ENCODE measurements at regions not wholly inside any gene's neighbourhood (a gene's known extent, or its start where the extent isn't known, plus 50 kb on each side); places are given as distances from the start of the nearest gene placed in this dataset.

DNA sequence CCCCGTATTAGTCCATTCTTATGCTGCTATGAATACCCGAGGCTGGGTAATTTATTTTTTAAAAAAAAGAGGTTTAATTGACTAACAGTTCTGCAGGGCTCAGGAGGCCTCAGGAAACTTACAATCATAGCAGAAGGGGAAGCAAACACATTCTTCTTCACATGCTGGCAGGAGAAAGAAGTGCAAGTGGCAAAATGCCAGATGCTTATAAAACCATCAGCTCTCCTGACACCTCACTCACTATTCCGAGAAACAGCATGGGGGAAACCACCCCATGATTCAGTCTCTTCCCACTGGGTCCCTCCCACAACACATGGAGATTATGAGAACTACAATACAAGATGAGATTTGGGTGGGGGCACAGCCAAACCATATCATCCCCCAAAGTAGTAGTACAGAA, 2148.5 kb upstream of the PIK3C3 start:
- in situ Hi-C loops (cut with MboI; ENCODE audit: low sequenced_read_pairs) = no loop called here

DNA sequence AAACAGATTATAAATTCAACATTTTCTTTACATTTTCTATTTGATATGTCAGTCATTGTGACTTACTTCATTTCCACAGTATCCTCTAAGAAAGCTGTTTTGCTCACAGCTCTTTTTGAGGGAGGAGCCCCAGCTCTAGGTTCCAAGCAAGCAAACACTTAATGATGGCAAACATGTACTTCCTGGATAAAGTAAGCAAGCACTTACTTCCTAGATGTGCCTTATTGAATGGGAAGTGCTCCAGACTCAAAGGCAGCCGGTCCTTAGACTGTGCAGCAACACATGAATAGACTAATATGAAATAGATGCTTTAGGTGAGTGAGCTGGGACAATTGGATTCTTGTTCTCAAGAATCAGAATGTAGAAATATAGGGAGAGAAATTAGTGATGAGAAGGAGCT, 2149.8 kb upstream of the PIK3C3 start:
- in situ Hi-C loops (cut with MboI; ENCODE audit: low sequenced_read_pairs) = no loop called here

DNA sequence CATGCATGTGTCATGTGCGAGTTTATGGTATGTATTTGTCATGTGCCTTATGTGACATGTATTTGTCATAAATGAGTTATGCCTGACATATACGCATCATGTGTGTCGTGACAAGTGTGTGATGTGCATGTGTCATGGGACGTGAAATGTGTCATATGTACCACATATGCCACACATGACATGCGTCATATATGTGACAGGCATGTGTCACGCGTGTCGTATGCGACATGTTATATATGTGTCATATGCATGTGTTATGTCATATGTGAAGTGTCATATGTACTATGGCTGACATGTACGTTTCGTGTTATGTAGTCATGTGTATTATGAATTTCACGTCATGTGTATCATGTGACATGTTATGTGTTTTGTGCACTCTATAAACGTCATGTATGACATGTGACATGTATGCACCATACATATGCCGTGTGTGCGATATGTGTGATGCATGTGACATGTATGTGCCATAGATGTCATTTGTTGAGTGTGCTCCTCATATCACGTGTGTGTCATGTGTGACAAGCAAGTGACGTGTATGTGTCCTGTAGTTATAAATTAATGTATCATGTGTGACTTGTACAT, 2152.3 kb upstream of the PIK3C3 start:
- in situ Hi-C loops (cut with MboI; ENCODE audit: low sequenced_read_pairs) = no loop called here

DNA sequence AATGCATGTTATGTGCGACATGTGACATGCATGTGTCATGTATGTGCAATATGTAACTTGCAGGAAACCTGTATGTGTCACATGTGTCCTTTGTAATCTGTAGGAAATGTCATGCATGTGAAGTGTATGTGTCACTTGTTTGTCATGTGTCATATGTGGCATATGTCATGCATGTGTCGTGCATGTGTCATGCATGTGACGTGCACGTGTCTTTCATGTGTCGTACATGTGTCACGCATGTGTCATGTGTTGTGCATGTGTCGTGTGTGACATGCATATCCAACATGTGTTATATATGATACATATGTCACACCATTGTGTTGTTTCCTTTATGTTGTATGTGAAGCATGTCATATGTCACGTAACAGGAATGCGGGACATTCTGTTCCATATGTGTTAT, 2153.2 kb upstream of the PIK3C3 start:
- in situ Hi-C loops (cut with MboI; ENCODE audit: low sequenced_read_pairs) = no loop called here

DNA sequence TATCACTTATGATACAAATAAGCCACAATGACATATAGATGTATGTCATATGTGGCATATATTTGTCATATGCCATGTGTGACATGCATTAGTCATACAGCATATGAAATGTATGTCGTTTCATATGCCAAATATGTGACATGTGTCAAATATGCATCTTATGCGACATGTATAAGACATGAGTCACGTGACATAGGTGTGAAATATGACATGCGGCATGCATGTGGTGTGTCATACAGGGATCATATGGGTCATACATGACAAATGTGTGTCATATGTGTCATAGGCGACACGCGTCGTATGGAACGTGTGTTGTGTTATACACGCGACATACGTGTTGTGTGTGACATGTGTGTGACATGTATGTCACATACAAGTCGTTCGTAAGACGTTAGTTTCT, 2154.0 kb upstream of the PIK3C3 start:
- in situ Hi-C loops (cut with MboI; ENCODE audit: low sequenced_read_pairs) = no loop called here

DNA sequence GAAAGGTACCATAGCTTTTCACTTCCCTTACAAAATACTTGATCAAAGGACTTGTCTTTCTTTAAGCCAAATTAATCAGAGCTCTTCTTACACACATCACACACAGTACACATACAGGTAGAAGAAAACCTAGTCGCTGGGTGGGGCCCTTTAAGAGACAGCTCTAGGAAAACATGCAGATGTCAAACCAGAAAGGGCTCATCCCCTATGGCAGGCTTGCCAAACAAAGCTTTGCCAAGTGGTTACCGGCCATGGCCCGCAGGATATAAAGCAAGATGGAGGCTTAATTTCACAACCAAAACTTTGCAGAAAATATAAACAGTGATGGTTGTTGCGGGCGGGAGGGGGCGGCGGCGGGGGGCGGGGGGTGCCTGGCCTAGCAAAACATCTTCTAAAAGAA, 2156.0 kb upstream of the PIK3C3 start:
- in situ Hi-C loops (cut with MboI; ENCODE audit: low sequenced_read_pairs) = no loop called here

DNA sequence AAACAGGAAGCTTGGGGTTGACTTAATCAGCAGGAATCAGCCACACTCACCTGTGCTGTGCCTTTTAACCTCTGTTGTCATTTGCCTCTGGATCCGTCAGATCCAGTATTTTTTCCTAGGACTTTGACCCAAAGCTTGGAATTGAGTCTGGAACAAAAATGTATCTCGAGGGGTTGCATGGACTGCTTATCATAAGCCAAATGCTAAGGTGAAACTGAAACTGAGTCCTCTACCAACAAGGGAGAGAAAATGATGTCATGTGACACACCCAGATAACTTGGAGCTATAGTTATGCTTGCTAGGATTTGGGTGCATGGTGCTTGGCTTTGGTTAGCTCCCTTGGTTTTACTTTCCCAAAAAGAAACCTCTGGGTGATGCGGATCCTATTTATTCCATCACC, 2158.6 kb upstream of the PIK3C3 start:
- in situ Hi-C loops (cut with MboI; ENCODE audit: low sequenced_read_pairs) = no loop called here

DNA sequence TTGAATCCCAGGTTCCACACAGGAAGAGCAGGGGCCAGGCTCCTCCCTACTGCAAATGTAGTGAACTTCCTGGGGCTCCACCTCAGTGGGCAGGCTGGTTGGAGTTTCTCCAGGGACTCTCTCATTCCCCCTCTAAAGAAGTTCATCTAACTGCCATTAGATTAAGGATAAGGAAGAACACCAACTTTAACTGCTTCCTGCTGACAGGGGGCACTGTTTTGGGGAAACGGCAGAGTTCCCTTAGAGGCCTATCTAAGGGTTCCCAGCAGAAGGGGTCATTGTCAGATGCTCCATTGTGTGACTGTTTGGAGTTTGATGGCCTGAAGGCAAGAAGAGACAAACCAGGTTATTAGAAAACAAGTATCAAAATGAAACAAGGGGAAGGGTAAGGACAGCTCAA, 2159.7 kb upstream of the PIK3C3 start:
- in situ Hi-C loops (cut with MboI; ENCODE audit: low sequenced_read_pairs) = no loop called here

DNA sequence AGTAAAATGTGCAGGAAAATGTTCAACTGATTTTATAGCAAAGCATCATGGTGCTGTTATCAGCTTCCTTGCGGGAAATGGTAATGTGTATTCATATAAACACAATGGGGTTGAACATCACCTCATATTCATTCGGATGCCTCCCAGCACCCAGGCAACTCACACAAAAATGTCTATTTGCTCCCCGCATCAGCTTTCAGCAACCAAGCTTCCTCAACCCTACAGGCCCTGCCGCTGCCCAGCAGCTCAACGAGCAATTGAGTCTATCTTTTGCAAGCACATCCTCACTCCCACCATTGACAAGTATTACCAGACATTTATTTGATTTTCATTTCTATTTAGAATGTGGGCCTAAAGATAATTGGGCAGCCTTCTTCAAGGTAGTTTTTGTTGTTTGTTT, 2161.4 kb upstream of the PIK3C3 start:
- in situ Hi-C loops (cut with MboI; ENCODE audit: low sequenced_read_pairs) = no loop called here

DNA sequence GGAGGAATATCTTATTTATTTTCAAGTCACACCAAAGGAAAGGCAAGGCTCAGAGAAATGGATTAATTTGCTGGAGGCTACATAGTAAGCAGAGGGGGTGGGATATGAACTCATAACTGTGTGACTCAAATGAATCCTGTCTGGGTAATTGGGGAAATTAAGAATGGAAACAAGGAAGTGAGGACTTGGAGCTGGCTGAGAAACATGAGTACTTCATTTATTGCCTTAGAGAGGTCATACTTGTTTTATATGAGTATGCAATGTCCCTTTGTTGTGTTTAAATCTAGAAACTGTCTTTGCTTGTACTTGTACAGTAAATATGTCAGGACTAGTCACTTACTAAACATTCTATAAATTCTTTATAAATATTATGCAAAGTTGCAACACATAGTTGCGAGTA, 2166.7 kb upstream of the PIK3C3 start:
- in situ Hi-C loops (cut with MboI; ENCODE audit: low sequenced_read_pairs) = no loop called here

DNA sequence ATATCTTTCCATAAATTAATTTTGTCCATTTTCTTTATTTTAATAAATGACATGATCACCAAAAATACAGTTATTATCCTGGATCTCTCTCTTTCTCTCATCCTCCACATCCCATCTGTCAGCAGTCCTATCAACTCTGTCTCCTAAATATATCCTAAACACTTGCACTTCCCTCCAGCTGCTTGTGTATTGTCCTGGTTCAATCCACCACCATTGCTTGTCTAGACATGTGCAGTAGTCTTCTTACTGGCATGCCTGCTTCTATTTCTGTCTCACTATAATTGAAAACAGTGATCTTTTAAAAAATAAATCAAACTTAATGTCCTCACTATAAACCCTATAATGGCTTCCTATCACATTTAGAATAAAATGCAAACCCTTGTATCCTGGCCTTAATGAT, 2168.6 kb upstream of the PIK3C3 start:
- in situ Hi-C loops (cut with MboI; ENCODE audit: low sequenced_read_pairs) = no loop called here

DNA sequence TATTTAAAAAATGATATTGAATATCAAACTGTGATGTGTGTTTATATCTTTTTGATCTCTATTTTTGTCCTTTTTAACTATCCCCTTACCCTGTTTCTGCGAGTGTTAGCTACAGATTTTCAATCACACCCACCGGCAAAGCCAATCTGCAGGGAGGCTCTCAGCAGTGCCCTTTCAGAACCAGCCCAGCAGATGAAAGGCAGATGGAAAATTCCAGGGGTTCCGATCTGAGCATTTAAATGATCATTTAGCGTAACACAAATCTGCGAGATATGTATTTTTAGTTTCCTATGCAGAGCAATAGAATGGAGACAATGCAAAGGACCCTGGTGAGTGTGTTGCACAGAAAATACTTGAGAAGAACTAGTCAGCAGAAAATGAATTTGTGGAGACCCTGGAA, 2170.5 kb upstream of the PIK3C3 start:
- in situ Hi-C loops (cut with MboI; ENCODE audit: low sequenced_read_pairs) = no loop called here

DNA sequence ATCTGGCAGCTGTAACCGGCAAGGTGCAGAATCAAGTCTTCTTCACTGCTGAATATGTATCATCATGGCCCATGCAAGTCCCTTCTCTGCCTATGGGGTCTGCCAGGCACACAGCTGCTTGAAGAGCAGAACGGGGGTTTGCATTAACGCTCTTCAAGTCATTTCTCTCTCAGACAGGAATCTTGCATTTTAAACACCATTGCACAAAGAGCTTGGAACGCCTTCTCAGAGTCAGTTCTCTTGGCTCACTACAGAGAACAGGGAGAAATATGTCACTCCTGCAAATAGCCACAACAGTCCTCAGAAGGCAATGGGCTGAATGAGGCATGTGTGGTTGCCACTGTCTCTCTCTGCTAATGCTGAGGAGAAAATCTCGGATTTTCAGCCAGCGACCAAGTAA, 2173.5 kb upstream of the PIK3C3 start:
- in situ Hi-C loops (cut with MboI; ENCODE audit: low sequenced_read_pairs) = no loop called here

DNA sequence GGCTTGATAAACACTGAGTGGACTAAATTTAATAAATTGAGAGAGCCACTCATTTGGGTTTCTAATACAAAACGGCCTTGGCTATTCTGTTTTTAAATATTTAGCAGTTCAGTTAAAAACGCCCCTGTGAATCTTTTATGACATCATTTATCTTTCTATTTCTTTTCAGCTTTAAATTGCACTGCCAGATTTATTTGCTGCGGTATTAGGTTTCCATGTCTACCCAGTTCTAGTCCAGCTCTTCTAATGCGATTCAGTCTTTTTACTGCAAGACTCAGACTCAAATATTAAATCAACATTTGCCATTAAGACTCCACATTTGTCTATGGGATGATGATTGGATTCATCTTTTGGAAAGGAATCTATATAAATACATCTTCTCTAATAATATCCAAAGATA, 2174.3 kb upstream of the PIK3C3 start:
- in situ Hi-C loops (cut with MboI; ENCODE audit: low sequenced_read_pairs) = no loop called here

DNA sequence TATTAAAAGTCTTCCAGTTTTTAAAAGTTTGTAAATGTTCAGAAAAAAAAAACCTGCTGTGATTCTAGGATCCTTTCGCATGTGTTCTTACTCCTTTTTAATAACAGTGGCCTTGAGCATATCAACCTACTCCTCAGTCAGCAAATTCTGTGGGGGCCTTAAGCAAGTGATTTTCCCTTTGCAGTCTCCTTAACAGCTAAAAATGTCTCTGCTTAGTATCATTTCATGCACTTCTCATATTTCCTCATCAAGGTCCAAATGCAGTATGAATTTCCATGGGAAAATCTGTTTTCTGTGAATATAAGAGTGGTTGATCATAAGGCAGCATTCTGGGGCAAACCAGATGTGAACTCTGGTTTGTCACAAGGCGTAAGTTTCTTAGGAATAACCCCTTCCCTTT, 2175.1 kb upstream of the PIK3C3 start:
- in situ Hi-C loops (cut with MboI; ENCODE audit: low sequenced_read_pairs) = no loop called here

DNA sequence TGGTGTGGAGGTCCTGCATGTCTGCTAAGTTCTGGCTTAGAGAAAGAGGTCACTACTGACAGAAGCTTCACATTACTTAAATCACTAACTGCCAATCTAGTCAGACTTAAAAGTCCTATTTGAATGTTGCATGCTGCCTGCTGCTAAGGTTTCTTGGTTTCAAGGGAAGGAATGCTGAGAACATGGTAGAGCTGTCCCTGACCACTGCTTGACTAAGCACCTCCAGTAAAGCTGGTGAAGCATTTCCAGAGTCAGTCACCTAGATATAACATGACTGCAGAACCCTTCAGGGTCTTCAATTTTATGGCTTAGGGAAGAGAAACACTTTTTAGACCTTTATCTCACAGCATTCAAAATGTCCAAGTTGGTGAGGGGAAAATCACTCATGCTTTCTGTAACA, 2178.3 kb upstream of the PIK3C3 start:
- in situ Hi-C loops (cut with MboI; ENCODE audit: low sequenced_read_pairs) = no loop called here

DNA sequence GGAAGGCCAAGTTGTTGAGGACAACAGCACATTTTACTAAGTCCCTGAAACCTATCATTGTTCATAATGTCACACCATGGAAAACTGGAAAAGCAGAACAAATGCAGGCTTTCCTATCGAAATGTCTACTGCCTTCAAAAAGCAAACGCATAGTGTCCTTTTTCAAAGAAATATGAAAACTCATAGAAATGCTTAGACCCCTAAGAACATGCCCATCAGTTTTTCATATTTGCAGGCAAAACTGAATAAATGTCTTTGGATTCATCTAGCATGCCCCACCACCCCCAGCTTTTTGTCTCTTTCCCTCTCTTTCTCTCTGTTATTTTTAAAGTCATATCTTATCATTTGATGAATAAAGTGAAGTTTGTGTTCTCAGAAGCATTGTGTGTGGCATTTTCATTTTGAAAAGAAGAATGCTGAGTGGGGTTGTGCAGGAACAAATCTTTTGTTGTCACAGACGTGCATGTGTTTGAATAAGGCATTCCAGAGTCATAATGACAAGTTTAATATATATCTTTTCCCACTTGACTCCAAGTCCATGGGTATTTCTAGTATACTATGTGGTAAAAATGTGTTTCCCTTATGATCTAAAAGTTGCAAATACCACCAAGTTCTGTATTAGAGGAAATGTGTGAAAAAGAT, 2180.0 kb upstream of the PIK3C3 start:
- in situ Hi-C loops (cut with MboI; ENCODE audit: low sequenced_read_pairs) = no loop called here

DNA sequence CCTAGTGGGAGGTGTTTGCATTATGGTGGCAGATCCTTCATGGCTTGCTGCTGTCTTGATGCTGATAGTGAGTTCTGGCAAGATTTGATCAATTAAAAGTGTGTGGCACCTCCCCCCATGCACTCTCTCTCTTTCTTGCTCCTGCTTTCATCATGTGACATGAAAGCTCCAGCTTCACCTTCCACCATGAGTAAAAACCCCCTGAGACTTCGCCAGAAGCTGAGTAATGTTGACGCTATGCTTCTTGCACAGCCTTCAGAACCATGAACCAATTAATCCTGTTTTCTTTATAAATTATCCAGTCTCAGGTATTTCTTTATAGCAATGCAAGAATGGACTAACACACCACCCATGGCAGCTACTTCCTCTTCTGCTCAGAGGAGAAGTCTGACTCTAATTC, 2181.4 kb upstream of the PIK3C3 start:
- in situ Hi-C loops (cut with MboI; ENCODE audit: low sequenced_read_pairs) = no loop called here

DNA sequence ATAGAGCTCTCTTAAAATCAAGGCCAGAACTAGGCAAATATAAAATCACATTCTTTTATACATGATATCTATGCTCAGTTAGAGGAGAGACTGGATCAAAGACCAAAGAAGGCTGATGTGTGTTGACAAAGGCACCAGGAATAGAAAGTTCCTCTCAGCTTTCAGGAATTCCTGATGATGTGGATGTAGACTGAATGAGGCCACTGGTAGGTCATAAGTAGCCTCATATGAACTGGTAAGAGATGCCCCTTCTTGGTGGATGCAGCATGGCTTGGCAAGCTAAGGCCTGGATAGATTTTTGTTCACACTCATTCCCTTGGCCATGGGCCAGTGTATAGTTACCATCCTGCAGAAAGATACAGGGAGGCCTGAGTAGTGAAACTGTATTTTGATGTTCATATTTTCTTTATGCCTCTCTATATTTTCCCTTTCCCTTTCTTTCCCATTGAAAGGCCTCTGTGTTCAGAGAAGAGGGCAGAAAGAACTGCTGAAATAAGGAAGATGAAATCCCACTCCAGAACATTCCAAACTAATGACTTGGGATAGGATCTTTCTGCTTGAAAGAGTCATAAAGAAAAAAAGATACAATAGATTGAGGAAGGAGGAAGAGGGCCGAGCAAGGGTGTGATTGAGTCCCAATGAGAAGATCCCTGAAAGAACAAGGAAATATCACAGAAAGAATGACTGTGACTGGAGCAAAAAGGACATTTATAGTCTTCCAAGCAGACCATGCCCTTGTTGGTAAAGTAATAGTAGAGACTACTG, 2182.7 kb upstream of the PIK3C3 start:
- in situ Hi-C loops (cut with MboI; ENCODE audit: low sequenced_read_pairs) = no loop called here

DNA sequence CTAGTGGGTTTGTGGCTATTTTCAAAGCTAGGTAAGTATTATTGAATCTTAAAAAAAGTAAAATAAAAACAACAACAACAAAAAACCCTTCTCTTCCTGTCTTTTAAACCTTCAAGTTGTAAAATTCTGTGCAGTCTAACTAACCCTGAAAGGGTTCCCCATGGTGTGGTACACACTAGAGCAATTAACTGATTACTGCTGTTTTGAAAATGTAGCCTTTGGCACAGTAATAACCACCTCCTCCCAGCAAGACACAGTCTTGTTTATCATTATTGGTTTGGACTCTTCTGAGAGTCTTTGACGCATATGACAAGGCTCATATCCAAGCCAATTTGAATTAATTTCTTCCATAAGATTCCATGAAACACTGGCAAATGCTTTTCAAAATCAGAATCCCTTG, 2184.6 kb upstream of the PIK3C3 start:
- in situ Hi-C loops (cut with MboI; ENCODE audit: low sequenced_read_pairs) = no loop called here

DNA sequence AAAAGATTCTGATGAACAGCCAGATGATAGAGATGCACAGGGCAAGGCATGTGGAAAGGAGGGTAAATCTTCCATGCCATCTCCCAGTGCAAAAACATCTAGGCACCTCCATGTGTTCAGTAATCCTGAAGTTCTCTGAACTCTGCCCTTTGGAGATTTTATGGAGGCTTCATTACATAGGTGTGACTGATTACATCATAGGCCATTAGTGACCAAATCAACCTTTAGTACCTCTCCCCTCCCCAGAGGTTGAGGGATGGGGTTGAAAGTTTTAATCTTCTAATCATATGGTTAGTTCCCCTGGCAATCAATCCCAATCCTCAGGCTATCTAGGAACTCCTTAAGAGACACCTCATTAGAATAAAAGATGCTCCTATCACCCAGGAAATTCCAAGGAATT, 2190.2 kb upstream of the PIK3C3 start:
- in situ Hi-C loops (cut with MboI; ENCODE audit: low sequenced_read_pairs) = no loop called here

DNA sequence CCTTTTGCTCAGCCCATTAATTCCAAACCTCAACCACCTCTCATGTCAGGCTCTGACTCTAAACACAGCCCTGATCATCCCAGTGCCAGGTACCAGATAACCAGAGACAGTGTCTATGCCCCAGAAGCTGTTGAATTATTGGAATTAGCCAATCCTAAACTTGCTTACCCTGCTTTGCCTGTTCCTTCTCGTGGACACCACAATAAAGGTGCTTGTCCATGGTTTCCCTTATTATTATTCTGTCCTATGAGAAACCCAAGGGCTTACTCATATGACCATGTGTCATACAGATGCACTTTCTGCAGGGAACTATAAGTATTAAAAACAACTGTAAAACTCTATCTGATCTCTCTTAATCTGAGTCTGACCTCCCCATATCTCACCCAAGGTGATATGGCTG, 2193.8 kb upstream of the PIK3C3 start:
- in situ Hi-C loops (cut with MboI; ENCODE audit: low sequenced_read_pairs) = no loop called here

DNA sequence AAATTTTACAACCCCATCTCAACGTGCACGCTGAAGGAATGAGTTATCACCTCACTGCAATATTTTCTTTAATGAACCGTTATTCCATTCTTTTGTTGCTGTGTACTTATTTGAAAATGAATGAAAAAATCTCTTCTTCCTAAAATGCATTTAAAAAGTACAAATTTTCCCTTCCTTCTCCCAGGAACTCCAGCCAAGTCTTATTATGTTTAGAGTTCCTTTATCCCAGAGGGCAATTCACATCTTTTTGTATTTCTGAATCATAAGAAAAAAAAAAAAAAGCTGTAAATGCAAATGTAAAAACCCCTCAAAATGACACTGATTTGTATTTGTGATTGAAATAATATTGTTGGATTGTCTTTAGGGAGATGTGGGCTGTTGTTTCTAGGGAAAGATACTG, 2194.3 kb upstream of the CELF4 start:
- in situ Hi-C loops (cut with MboI; ENCODE audit: low sequenced_read_pairs) = no loop called here

Measured in HL-60/S4 treated with retinoic acid at 250 ng/mL for 4 days and 3 days (cell line).